ENCODE measurements at regions not wholly inside any gene's neighbourhood (a gene's known extent, or its start where the extent isn't known, plus 50 kb on each side); places are given as distances from the start of the nearest gene placed in this dataset.

DNA sequence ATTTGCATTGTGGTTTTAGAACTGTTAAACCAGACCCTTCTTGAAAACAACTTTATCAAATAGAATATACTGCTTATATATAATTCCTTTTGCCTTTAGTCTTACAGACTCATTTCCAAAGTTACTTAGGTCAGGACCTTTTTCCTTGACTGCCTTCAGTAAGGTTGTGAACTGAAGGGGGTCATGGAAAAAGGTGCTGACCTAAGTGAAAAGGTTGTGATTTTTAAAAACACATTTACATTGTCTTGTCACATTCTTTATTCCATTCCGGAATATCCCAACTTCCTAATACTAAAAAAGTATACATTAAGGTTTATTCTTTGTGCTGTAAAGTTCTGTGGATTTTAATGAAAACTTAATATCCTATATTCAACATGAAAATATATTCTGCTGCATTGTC, 581.4 kb downstream of the SOCS6 start:
- TF ChIP-seq, protein P1, sequence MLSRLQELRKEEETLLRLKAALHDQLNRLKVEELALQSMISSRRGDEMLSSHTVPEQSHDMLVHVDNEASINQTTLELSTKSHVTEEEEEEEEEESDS (CRISPR knock-in tag; IDR thresholded peaks at IDR 0.05; ENCODE audit: borderline replicate concordance) = no peak
- TF ChIP-seq ZNF615 (CRISPR knock-in tag; IDR thresholded peaks at IDR 0.05; ENCODE audit: borderline replicate concordance) (no peak), REXO4 (CRISPR knock-in tag; IDR thresholded peaks at IDR 0.05; ENCODE audit: borderline replicate concordance) (no peak), YY1 (IDR thresholded peaks at IDR 0.05; ENCODE audit: insufficient read depth, insufficient replicate concordance, low read depth, low read length) (no peak), ZNF326 (CRISPR knock-in tag; IDR thresholded peaks at IDR 0.05; ENCODE audit: borderline replicate concordance) (no peak), ZSCAN22 (CRISPR knock-in tag; IDR thresholded peaks at IDR 0.05) (no peak), ZNF263 (CRISPR knock-in tag; IDR thresholded peaks at IDR 0.05) (no peak), SMC3 (IDR thresholded peaks at IDR 0.05; ENCODE audit: low read length) (no peak), POLR2AphosphoS2 (IDR thresholded peaks at IDR 0.05; ENCODE audit: low read depth, low read length) (no peak), POLR2A (IDR thresholded peaks at IDR 0.05; ENCODE audit: insufficient read depth in 1 of 2, low read depth in 2 of 2, low read length in 2 of 2) (no peak), RFX1 (IDR thresholded peaks at IDR 0.05) (no peak), KDM4B (CRISPR knock-in tag; IDR thresholded peaks at IDR 0.05) (no peak)
- TF ChIP-seq, protein P2, sequence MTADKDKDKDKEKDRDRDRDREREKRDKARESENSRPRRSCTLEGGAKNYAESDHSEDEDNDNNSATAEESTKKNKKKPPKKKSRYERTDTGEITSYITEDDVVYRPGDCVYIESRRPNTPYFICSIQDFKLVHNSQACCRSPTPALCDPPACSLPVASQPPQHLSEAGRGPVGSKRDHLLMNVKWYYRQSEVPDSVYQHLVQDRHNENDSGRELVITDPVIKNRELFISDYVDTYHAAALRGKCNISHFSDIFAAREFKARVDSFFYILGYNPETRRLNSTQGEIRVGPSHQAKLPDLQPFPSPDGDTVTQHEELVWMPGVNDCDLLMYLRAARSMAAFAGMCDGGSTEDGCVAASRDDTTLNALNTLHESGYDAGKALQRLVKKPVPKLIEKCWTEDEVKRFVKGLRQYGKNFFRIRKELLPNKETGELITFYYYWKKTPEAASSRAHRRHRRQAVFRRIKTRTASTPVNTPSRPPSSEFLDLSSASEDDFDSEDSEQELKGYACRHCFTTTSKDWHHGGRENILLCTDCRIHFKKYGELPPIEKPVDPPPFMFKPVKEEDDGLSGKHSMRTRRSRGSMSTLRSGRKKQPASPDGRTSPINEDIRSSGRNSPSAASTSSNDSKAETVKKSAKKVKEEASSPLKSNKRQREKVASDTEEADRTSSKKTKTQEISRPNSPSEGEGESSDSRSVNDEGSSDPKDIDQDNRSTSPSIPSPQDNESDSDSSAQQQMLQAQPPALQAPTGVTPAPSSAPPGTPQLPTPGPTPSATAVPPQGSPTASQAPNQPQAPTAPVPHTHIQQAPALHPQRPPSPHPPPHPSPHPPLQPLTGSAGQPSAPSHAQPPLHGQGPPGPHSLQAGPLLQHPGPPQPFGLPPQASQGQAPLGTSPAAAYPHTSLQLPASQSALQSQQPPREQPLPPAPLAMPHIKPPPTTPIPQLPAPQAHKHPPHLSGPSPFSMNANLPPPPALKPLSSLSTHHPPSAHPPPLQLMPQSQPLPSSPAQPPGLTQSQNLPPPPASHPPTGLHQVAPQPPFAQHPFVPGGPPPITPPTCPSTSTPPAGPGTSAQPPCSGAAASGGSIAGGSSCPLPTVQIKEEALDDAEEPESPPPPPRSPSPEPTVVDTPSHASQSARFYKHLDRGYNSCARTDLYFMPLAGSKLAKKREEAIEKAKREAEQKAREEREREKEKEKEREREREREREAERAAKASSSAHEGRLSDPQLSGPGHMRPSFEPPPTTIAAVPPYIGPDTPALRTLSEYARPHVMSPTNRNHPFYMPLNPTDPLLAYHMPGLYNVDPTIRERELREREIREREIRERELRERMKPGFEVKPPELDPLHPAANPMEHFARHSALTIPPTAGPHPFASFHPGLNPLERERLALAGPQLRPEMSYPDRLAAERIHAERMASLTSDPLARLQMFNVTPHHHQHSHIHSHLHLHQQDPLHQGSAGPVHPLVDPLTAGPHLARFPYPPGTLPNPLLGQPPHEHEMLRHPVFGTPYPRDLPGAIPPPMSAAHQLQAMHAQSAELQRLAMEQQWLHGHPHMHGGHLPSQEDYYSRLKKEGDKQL (CRISPR knock-in tag; IDR thresholded peaks at IDR 0.05; ENCODE audit: low read depth) = no peak
- TF ChIP-seq, protein P3, sequence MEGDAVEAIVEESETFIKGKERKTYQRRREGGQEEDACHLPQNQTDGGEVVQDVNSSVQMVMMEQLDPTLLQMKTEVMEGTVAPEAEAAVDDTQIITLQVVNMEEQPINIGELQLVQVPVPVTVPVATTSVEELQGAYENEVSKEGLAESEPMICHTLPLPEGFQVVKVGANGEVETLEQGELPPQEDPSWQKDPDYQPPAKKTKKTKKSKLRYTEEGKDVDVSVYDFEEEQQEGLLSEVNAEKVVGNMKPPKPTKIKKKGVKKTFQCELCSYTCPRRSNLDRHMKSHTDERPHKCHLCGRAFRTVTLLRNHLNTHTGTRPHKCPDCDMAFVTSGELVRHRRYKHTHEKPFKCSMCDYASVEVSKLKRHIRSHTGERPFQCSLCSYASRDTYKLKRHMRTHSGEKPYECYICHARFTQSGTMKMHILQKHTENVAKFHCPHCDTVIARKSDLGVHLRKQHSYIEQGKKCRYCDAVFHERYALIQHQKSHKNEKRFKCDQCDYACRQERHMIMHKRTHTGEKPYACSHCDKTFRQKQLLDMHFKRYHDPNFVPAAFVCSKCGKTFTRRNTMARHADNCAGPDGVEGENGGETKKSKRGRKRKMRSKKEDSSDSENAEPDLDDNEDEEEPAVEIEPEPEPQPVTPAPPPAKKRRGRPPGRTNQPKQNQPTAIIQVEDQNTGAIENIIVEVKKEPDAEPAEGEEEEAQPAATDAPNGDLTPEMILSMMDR (CRISPR knock-in tag; IDR thresholded peaks at IDR 0.05) = no peak

Measured in HepG2 (cell line).